COLO829 (cell line): ENCODE measurements at regions not wholly inside any gene's neighbourhood (a gene's known extent, or its start where the extent isn't known, plus 50 kb on each side); places are given as distances from the start of the nearest gene placed in this dataset.
"Not testable (repeated sequence)": the region's sequence is repeated elsewhere in the genome, so short reads cannot be mapped to it uniquely, and the experiment has no call there.

Experiments
- DNase-seq: peaks from one replicate; pipeline ENCODE4 v3.0.0; 2012; ENCODE audit warnings: low spot score

GRCh38 chr4:27121830-27122229 is 261.2 kb downstream of the STIM2 start:
- DNase-seq = no peak

DNA sequence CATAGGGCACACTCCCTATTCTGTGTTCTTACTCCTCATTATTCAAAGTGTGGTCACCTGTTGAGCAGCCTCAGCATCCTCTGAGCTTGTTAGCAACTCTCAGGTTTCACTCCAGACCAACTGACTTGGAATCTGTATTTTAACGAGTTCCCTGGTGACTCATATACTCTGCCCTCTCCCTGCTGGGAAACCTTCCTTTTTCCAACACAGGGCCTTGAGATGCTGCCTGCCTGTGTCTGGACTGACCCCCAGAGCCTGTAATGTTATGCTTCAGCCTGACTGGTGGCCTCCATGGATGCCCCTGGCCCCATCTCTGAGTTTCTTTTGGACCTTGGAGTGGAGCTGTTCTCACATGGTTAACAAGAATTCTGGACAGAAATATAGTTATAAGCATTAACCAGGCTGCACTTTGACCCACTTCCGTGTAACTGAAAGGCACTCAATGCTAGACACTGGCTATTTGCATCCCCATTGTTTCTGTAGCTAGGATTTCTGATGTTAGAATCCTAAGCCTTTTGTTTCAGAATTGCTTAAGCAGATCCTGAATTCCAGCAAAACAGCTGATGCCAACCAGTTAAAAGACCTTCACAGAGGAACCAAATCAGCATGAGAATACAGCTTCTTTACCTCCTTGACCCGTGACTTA is 262.6 kb downstream of the STIM2 start:
- DNase-seq = no peak

DNA sequence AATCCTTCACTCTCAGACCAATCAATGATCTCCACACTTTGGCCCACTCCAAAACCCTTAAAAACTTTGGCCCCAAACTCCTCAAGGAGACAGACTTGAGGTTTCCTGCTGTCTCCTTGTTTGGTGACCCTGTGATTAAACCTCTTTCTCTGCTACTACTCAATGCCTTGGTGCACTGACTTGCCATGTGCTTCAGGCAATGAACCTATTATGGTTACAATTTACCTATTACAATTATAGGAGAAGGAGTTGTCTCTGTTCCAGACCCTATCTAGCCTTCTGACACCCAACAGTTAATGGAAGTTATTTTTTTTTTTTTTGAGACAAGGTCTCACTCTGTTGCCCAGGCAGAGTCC is 263.1 kb downstream of the STIM2 start:
- no peak for DNase-seq

DNA sequence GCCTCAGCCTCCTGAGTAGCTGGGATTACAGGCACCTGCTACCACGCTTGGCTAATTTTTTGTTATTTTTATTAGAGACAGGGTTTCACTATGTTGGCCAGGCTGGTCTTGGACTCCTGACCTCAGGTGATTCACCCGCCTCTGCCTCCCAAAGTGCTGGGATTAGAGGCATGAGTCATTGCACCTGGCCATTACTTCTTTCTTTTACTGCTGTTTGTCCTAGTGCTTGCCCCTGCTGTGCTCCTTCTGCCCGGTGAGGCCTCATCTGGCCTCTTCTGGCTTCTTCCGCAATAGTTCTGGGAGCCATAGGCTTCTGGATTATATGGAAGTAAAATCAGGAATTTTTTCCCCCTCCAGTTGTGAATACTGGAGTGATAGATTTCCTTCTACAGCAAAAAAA is 266.3 kb downstream of the STIM2 start:
- DNase-seq = not testable (repeated sequence)

DNA sequence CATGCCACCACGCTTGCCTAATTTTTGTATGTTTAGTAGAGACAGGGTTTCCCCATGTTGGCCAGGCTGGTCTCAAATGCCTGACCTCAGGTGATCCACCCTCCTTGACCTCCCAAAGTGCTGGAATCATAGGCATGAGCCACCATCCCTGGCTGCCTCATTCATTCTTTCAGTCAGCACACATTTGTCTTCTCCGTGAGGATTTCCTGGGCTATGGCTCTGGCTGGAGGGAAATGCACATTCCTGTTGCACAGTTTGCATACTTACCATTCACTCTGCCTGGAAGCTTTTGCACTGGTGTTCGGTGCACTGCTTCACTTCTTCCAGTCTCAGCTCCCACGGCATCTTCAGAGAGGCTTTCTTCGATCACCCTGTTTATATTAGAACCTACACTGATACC is 267.8 kb downstream of the STIM2 start:
- no peak for DNase-seq

GRCh38 chr4:27129871-27130366 is 269.3 kb downstream of the STIM2 start:
- no peak for DNase-seq

DNA sequence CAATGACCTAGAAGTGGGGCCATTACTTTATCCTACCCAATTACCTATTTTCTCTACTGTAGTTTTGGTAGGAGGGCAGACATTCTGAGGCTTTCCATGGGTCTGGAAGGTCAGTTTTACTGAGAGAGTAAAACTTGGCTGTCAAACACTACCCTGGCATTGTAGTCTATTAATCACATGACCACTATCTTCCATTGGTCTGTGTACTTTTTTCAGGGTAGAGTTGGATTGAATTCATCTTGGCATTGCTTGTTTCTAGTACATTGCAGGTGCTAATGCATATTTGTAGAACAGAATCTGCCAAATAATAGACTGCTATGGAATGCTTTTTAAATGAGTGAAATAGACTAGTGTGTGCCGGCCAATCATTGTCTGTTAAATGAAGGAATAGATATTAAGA is 271.9 kb downstream of the STIM2 start:
- no peak for DNase-seq

GRCh38 chr4:27140486-27140885 is 279.8 kb downstream of the STIM2 start:
- no peak for DNase-seq

GRCh38 chr4:27141530-27141929 is 280.9 kb downstream of the STIM2 start:
- DNase-seq = no peak

DNA sequence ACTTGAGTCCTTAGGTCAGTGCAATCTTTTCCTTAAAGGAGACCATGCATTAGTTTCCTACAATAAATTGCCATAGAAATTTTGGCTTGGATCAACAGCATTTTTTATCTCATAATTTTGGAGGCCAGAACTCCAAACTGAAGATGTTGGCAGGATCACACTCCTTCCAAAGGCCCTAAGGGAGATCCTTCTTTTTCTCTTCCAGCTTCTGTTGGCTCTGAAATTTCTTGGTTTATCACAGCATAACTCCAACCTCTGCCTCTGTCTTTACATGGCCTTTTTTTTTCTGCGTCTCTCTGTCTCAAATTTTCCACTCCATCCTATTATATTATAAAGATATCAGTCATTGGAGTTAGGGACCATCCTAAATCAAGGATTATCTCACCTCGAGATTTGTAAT is 282.2 kb downstream of the STIM2 start:
- no peak for DNase-seq

- DNase-seq = no peak
These were observed 285.0 kb downstream of the STIM2 start for GRCh38 chr4:27145597-27145996.

DNA sequence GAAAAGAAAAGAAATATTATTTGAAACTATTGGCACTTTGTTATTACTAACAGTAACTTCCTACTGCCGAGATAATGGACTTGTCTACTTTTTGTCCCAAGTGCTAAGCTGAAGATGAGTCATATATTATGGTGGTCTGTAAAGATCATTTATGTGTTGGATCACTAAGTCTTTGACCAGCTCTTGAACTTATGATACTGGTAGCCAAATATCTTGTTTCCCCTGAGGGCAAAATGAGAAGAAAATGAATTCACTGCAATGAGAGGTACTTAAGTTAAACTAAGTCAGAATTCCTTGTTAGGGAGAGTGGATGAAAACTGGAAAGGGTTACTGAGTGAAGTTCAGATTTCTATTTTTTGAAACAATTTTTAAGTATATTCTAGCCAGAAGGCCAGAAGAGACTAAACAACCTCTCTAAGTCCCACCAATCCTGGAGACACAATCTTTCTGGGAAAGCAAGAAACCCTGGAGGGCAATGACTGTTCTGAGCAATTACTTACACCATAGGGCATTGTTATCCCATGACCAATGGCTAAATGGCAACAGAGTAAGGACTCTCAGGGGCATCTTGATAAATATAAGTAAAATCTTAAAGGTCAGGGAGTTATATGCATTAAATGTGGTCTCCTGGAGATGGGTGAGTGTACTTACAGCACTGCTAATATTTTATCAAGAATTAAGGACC is 287.7 kb downstream of the STIM2 start:
- DNase-seq = peak; percentile 75

DNA sequence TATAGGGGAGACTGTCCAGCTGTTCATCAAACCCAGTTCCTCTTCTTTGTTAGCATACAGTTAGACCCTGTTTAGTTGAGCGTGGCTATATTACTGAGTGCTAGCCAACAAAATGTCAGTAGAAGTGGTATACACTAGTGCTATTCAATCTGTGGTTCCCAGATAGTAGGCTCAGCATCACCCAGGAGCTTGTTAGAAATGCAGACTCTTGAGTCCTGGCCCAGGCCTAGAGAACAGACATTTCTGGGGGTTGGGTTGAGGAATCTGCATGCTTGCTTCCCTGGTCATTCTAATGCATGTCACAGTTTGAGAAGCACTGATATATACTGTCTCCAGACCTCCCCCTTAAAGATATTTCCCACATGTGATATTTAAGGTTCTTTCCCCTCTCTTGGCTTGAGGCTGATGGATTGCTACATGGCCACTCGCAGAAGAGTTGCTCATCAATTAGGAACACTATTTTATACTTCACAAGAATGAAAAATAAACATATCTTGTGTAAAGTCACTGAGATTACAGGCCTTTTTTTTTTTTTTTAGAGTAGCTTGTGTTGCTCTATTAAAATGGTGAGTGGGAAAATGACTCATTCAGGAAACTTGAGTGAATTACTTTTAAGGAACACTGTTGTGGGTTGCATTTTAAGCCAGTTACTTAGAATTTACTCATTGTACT is 289.0 kb downstream of the STIM2 start:
- DNase-seq = peak; percentile 18

DNA sequence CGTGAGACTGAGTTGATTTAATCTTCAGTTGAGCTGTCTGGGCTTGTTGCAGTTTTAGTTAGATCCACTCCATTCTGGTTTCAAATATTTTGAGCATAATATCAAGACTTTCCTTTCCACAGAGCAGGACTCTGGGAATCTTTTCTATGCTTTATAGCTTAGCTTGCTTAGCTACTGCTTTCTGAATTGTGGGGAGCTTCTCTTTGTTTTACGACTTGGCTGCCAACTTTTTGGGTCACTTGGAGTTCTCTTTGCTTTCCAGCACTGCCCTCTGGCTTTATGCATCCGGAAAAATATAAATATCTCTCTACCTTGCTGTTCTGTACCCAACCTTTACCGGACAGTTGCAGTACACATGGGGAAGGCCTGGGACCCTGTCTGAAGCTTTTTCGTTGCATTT is 292.1 kb downstream of the STIM2 start:
- no peak for DNase-seq

- DNase-seq = peak; percentile 81
These were observed 294.1 kb downstream of the STIM2 start for GRCh38 chr4:27154706-27155105.

DNA sequence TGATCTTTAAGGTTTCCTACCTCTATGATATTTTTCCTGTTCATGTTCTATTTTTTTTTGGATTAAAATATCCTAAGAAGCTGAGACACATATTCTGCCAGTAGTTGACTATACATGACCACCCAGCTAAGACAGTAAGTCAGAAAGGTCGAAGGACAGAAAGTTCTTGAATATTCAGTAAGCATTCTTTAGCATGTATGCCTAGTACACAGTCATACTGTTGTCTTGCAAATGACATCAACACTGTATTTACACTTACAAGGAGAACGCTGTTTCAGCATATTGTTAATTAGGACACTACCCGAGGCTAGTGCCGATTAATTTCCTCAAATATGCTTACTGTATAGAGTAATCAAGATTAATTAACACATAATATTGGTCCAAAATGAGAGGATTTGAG is 300.6 kb downstream of the STIM2 start:
- DNase-seq = no peak

DNA sequence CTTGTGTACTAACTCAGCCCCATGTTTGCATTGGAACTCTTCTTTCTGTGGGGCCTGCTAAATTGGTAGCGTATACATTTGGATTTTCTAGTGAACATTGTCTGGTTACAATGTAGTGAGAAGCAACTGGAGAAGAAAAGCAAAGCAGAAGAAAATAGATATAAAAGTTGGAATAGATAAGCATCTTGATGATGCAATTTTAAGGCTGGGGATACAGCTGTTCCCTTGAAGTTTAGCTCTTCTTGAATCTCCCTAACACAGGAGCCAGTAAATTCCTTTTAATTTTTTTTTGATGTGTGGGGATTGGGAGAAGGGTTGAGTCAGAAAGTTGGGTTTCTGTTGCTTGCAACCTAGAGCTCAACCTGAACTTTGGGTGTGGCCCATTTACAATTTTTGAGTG is 308.1 kb downstream of the STIM2 start:
- no peak for DNase-seq

GRCh38 chr4:27173280-27173679 is 312.6 kb downstream of the STIM2 start:
- no peak for DNase-seq

DNA sequence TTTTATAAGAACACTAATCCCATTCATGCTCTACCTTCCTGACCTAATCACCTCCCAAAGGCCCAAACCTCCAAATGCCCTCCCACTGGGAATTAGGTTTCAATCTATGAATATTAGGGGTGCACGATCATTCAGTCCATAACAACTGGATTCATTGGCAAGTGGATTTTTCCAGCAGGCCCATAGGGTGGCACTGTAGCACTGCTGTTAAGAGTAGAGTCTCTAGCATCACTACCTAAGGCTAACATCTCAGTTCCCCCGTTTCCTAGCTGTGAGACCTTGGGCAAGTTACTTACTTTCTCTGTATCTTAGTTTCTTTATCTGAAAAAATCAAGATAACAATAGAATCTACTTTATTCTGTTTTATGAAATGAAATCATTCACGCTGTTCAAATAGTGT is 315.8 kb downstream of the STIM2 start:
- peak; percentile 13 for DNase-seq

DNA sequence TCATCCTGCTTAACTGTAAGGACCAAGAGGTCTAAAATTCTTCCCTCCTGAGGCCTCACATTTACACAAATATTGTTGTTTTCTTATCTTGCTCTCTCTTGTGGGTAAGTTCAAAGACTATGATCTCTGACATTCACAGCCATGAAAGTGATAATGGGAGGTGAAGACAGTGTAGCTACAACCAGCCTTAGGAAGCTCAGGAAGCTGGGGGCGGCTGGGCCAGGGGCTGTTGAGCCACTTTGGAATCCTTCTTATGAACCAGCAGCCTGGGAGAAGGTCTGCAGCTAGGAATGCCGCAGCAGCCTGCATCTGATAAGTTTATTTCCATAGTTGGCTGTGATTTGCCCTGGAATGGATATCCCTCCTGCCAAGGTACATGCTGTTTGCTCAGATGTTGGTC is 316.2 kb downstream of the STIM2 start:
- no peak for DNase-seq

- DNase-seq = no peak
These were observed 317.4 kb downstream of the STIM2 start for GRCh38 chr4:27178061-27178460.

GRCh38 chr4:27181693-27182092 is 321.1 kb downstream of the STIM2 start:
- DNase-seq = no peak

GRCh38 chr4:27182211-27182610 is 321.6 kb downstream of the STIM2 start:
- no peak for DNase-seq
